Stimulated activated naive CD4-positive, alpha-beta T cell treated with Interleukin-2 at 50 U/mL for 16 hours (primary cell): ENCODE measurements at regions not wholly inside any gene's neighbourhood (a gene's known extent, or its start where the extent isn't known, plus 50 kb on each side); places are given as distances from the start of the nearest gene placed in this dataset.
A peak's percentile ranks its signal among the peaks of the same experiment; 100 is the strongest.

Experiments
- DNase-seq: peaks from one replicate; lab custom pipeline; 2025; lab: John Stamatoyannopoulos, UW

- no peak for DNase-seq
Observed at GRCh38 chr7:155202106-155202871, 95.4 kb upstream of the INSIG1 start.

GRCh38 chr7:155203059-155203881 lies 94.4 kb upstream of the INSIG1 start:
- no peak for DNase-seq

GRCh38 chr7:155203882-155204691 lies 93.6 kb upstream of the INSIG1 start:
- no peak for DNase-seq

GRCh38 chr7:155204744-155205367 lies 92.8 kb upstream of the INSIG1 start:
- no peak for DNase-seq

- DNase-seq: peak; percentile 93
Observed at GRCh38 chr7:155205368-155206317, 92.0 kb upstream of the INSIG1 start.

- DNase-seq: peak; percentile 81
Observed at GRCh38 chr7:155206318-155207020, 91.2 kb upstream of the INSIG1 start.

- no peak for DNase-seq
Observed at GRCh38 chr7:155207326-155208002, 90.2 kb upstream of the INSIG1 start.

- DNase-seq: no peak
Observed at GRCh38 chr7:155208681-155209477, 88.8 kb upstream of the INSIG1 start.

- no peak for DNase-seq
Observed at GRCh38 chr7:155209478-155210319, 88.0 kb upstream of the INSIG1 start.

GRCh38 chr7:155210356-155210755 lies 87.3 kb upstream of the INSIG1 start:
- no peak for DNase-seq

- no peak for DNase-seq
Observed at GRCh38 chr7:155211173-155211572, 86.5 kb upstream of the INSIG1 start.

GRCh38 chr7:155211761-155212160 lies 85.9 kb upstream of the INSIG1 start:
- DNase-seq: no peak

GRCh38 chr7:155212301-155213015 lies 85.2 kb upstream of the INSIG1 start:
- DNase-seq: no peak

- DNase-seq: no peak
Observed at GRCh38 chr7:155213385-155213784, 84.3 kb upstream of the INSIG1 start.

- no peak for DNase-seq
Observed at GRCh38 chr7:155213955-155214740, 83.5 kb upstream of the INSIG1 start.

GRCh38 chr7:155215576-155216325 lies 81.9 kb upstream of the INSIG1 start:
- DNase-seq: no peak
